Middle frontal gyrus (tissue), 1 donor: ENCODE measurements at regions not wholly inside any gene's neighbourhood (a gene's known extent, or its start where the extent isn't known, plus 50 kb on each side); places are given as distances from the start of the nearest gene placed in this dataset.
"Not testable (repeated sequence)": the region's sequence is repeated elsewhere in the genome, so short reads cannot be mapped to it uniquely, and the experiment has no call there.

Experiments used
- DNase-seq: peaks from one replicate; pipeline ENCODE4 v3.0.0-alpha.2; 2015; ENCODE audit warnings: low spot score; ENCODE audit errors: extremely low spot score

- DNase-seq, result no peak
Observed at GRCh38 chr3:22666736-22667135, 536.4 kb upstream of the UBE2E2 start.

DNA sequence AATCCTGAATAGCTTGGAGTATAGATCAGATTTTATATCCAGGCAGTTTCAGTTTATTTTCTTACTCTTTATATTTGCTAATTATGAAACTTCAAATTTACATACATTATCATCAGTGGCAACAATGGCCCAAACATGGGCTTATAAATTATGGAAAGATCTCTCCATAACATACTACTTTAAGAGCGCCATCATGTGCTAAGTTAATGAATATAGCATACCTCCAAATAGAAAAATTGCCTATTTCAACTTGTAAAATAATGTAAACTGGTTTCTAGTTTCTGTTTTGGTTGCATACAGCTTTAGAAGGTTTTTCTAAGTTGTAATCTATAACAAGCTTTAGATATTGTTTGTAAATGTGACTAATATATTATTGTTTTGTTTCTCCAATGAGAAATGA, 531.3 kb upstream of the UBE2E2 start:
- DNase-seq, result no peak

DNA sequence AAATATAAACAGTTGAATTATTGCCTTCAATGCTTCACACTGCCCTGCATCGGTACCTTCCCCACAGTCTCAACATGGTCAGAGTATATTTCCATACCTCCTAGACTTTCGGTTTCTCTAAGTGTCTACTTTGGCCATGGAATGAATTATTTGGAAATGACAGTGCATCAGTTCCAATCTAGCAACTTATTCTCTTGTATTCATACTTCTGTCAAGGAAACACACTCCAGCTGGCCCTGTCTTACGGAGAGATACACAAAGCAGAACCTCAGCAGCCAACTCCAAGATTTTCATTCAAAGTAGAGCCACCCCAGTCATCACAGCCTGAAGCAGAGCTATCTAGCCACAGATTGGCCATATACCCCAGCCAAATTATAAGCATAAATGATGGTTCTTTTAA, 518.4 kb upstream of the UBE2E2 start:
- no peak for DNase-seq

GRCh38 chr3:22685597-22685996, 517.5 kb upstream of the UBE2E2 start:
- no peak for DNase-seq

DNA sequence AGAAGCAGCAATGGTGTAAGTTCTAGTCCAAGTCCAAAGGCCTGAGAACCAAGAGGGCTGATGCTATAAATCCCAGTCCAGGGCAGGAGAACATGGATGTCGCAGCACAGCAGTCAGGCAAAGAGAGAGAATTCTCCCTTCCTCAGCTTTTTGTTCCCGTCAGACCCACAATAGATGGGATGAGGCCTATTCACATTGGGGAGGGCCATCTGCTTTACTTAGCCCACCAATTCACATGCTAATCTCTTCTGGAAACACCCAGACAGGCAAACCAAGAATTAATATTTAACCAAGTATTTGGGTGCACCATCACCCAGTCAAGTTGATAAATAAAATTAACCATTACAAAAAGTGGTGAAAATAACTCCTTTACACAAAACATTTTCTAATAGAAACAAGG, 511.7 kb upstream of the UBE2E2 start:
- no peak for DNase-seq

GRCh38 chr3:22691856-22692628, 511.1 kb upstream of the UBE2E2 start:
- no peak for DNase-seq

DNA sequence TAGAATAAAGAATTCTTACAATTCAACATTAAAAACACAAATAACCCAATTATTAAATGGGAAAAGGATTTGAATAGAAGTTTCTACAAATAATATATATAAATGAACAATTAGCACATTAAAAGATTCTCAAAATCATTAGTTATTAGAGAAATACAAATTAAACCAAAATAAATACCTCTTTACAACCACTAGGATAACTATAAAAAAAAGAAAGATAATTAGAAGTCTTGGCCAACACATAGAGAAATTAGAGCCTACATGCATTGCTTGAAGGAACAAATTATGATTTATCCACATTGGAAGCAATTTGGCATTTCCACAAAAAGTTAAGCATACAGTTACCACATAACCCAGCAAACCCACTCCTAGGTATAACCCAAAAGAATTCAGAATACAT, 502.3 kb upstream of the UBE2E2 start:
- no peak for DNase-seq

GRCh38 chr3:22704166-22704565, 499.0 kb upstream of the UBE2E2 start:
- no peak for DNase-seq

GRCh38 chr3:22704571-22705354, 498.4 kb upstream of the UBE2E2 start:
- DNase-seq, result no peak

DNA sequence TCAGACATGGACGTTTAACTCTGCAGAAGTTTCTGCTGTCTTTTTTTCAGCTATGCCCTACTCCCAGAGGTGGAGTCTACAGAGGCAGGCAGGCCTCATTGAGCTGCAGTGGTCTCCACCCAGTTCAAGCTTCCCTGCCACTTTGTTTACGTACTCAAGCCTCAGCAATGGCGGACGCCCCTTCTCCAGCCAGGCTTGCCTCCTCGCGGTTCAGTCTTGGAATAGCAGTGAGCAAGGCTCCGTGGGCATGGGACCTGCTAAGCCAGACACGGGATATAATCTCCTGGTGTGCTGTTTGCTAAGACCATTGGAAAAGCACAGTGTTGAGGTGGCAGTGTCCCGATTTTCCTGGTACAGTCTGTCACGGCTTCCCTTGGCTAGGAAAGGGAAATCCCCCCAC, 496.2 kb upstream of the UBE2E2 start:
- not testable (repeated sequence) for DNase-seq

DNA sequence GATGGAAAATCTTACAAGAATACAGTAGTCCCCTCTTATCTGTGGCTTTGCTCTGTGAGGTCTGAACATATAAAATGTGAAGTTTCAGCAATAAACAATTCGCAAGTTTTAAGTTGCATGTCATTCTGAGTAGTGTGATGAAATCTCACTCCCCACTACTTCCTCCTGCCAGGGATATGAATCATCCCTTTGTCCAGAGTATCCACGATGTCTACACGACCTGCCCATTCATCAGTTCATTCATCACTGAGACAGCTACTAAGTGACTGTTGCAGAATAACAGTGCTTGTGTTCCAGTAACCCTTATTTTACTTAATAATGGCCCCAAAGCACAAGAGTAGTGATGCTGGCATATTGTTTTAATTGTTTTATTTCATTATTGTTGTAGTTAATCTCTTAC, 489.2 kb upstream of the UBE2E2 start:
- DNase-seq, result no peak

DNA sequence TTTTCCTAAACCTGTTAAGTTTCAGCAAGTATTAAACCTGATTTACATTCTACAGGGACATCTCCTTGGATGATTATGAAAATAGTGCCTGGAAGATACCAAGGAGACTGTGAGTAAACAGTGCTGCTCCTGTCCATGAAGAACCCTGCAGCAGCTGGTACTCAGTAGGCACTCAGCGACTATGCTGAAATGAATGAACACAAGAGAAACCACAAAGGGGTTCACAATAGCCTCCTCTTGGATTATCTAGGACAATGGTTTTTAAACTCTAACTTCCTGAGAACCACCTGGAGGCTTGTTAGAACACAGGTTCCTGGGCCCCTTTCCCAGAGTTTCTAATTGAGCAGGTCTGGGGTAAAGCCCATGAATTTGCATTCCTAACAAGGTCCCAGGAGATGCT, 488.4 kb upstream of the UBE2E2 start:
- DNase-seq, result no peak

DNA sequence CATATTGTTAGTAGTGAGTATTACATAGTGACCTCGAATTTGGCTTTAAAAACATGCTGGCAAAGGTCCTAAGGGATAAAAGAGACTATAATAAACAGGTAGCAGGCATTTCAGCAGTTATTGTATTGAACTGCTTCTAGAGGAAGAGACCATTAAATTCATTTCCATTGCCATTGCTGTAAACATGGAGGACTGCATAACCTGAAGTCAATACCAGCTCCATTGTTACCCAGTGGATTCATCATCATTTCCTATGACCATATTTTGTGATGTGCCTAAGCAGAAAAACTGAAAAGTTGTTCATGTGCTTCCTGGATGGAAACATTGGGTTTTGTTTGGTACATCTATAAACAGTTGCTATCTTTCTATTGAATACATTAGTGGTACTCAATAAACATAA, 482.5 kb upstream of the UBE2E2 start:
- DNase-seq, result no peak

DNA sequence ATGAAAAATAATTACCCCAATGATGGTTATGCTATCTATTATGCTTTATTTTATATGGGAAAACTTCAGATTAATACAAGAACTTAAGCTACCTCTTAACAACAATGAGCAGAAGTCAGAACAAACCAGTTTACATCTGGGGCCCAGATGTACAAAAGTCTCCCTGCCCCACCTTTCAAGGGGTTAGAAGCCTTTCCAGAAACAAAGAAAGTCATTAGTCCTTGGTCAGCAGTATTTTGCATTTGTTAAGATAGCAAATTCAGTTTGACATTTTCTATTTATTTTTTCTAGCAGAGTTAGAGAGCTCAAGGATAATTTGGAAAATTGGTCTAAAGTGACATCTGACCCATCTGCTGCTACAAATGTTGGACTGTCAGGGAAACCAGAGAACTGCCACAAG, 478.7 kb upstream of the UBE2E2 start:
- DNase-seq, result no peak

DNA sequence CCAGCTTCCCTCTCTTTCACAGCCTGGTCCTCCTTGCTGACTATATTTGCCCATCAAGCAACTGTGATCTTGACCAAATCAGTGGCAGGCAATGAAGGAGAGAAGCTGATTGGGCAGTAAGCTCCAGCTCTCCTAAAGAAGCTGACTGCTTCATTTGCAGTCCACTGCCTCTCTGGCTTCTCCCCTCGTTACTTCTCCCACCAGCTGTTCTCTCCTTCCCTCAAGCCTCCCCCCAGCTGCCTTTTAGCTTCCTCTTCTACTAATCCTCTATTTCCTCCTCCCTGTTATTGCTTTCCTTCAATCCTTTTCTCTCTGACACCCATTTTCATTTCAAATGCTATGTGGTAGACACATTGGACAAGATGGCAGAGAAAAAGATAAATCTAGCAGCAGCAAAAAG, 474.7 kb upstream of the UBE2E2 start:
- no peak for DNase-seq

DNA sequence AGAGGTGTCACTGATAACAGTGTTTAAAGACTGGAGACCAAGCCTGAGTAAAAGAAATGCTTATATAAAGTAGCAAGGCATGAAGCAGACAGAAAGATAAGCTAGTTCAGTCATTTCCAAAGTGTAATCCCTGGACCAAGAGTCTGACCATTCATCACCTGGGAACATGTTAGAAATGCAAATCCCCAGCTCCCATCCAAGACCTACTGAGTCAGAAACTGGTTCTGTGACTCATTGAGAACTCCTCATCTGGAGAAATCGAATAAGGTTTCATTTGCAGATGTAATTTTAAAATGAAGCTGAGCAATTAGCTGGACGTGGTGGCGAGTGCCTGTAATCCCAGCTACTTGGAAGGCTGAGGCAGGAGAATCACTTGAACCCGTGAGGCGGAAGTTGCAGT, 473.9 kb upstream of the UBE2E2 start:
- DNase-seq, result no peak

DNA sequence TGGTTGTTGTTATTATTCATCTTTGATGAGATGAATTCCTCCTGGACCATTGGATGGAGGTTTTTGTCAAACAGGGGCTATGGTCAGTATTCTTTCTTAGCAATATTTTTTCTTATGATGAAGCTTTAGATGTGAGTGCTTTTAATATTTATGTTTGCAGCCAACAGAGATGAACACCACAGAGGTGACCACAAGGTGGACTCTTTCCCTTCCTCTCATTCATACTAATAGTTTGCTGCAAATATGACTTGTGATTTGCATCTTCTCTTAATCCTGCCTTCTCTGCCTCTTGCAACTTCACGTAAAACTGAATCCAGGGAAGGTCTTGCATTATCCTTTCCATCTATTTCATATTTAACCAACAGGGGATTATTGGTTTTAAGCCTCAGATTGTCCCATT, 473.1 kb upstream of the UBE2E2 start:
- DNase-seq, result no peak

- no peak for DNase-seq
Observed at GRCh38 chr3:22730701-22731100, 472.4 kb upstream of the UBE2E2 start.

DNA sequence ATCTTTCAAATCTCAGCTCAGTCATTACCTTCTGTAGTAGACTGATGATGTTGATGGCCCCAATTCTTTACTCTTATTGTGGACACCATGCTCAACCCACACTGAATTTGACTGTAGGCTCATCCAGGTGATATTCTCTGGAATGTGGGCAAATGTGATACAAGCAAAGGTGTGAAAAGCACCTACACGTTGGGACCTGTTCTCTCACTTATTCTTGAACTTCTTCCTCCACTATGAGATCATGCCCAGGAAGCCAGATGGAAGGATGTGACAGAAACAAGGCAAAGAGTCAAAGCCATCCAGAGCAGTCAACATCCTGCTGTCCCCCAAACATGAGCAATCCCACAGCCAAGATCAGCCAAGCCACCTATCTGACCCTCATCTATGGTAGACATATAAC, 471.2 kb upstream of the UBE2E2 start:
- no peak for DNase-seq

- no peak for DNase-seq
Observed at GRCh38 chr3:22732641-22733040, 470.5 kb upstream of the UBE2E2 start.

- DNase-seq, result no peak
Observed at GRCh38 chr3:22734207-22734606, 468.9 kb upstream of the UBE2E2 start.

DNA sequence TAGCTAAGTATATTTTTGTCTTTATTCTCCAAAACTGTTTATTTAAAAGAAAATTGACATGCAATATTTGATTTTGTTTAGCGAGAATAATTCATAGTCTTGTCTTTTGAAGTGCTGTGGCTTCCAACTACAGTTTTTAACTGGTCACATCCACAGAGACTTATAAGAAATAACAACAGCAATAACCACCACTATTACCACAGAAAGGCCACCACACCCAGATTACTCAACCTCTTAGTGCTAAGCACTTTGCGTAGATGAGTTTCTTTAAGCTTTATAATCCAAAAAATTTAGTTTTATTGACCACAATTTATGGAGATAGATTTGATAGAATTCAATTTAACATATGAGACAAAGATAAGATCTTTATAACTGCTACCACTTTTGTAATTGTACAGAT, 468.4 kb upstream of the UBE2E2 start:
- DNase-seq, result no peak

DNA sequence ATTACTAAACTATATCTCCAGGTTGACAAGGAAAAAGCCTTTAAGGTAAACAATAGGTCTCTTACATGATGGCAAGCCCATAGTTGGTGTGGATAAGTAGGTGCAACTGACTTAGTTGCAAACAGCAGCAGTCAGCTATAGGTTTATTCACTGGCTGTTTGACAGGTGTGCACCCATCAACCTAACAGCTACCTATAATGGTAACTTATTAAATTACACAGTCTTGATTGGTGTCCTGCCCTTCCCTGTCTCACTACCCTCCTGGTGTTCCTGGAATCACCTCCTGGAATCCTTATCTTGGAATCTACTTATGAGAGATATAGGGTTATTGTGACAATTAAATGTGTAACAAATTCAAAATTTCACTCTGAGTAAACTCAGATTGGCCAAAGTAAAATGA, 467.8 kb upstream of the UBE2E2 start:
- no peak for DNase-seq
